ENCODE measurements at regions not wholly inside any gene's neighbourhood (a gene's known extent, or its start where the extent isn't known, plus 50 kb on each side); places are given as distances from the start of the nearest gene placed in this dataset.

DNA sequence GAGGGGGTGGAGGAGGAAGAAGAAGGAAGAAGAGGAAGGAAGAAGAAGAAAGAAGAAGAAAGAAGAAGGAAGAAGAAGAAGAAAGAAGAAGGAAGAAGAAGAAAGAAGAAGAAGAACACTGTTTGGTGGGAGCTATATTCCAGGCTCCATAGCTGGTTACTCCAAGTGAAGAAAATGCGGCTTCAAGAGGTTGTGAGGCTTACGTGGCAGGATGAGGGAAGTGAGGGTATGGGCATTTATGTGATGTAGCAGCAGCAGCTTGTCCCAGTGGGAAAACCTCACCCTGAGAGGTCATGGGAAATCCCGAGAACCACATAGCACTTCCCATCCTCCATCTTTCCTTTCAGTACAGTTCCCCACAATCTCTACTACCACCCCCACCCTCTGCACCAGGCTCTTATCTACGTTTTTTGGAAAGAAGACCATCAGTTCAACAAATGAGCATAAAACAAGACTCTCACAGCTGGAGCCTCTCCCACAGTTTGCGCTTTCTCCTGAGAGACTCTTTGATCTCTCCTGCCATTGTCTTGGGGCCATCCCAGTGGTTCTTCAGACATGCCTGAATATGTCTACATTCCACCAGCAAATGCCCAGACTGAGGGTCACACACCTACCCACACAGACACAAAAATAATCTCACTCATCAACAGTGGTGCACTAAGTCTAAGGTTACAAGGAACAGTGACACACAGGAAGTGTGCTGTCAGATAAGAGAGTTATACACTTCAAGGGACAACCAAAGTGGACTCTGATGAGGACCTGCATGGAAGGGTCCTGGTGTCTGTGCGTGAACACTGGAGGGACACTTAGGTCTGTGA lies 77.9 kb upstream of the KCNJ15 start:
- TF ChIP-seq FOXM1 (IDR thresholded peaks at IDR 0.05; ENCODE audit: borderline replicate concordance) (no peak), SUZ12 (IDR thresholded peaks at IDR 0.05) (no peak), TARDBP (IDR thresholded peaks at IDR 0.05) (no peak), ARNT (IDR thresholded peaks at IDR 0.05) (no peak), ELF4 (IDR thresholded peaks at IDR 0.05) (no peak), NFRKB (IDR thresholded peaks at IDR 0.05) (no peak), CTBP1 (IDR thresholded peaks at IDR 0.05; ENCODE audit: borderline replicate concordance) (no peak), FOXA1 (IDR thresholded peaks at IDR 0.05) (no peak), ZNF384 (IDR thresholded peaks at IDR 0.05) (no peak), SP1 (IDR thresholded peaks at IDR 0.05) (no peak), LEF1 (IDR thresholded peaks at IDR 0.05; ENCODE audit: borderline replicate concordance) (no peak), L3MBTL2 (conservative IDR thresholded peaks at IDR 0.05) (no peak), HDGF (IDR thresholded peaks at IDR 0.05; ENCODE audit: borderline replicate concordance) (no peak), FOXK2 (IDR thresholded peaks at IDR 0.05) (no peak), BHLHE40 (IDR thresholded peaks at IDR 0.05; ENCODE audit: borderline replicate concordance) (no peak)
- TF ChIP-seq, protein P1, sequence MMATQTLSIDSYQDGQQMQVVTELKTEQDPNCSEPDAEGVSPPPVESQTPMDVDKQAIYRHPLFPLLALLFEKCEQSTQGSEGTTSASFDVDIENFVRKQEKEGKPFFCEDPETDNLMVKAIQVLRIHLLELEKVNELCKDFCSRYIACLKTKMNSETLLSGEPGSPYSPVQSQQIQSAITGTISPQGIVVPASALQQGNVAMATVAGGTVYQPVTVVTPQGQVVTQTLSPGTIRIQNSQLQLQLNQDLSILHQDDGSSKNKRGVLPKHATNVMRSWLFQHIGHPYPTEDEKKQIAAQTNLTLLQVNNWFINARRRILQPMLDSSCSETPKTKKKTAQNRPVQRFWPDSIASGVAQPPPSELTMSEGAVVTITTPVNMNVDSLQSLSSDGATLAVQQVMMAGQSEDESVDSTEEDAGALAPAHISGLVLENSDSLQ (IDR thresholded peaks at IDR 0.05) = no peak
- DNase-seq (ENCODE audit: extremely low spot score) = no peak
- ChIA-PET CTCF (no interaction called here), POLR2A (no interaction called here)

- ChIA-PET CTCF (no interaction called here), POLR2A (no interaction called here)
- no peak for DNase-seq (ENCODE audit: extremely low spot score)
- no peak for TF ChIP-seq BHLHE40 (IDR thresholded peaks at IDR 0.05; ENCODE audit: borderline replicate concordance)
- TF ChIP-seq SP1 (IDR thresholded peaks at IDR 0.05) = no peak
- no peak for TF ChIP-seq CTBP1 (IDR thresholded peaks at IDR 0.05; ENCODE audit: borderline replicate concordance)
- no peak for TF ChIP-seq FOXM1 (IDR thresholded peaks at IDR 0.05; ENCODE audit: borderline replicate concordance)
- TF ChIP-seq TARDBP (IDR thresholded peaks at IDR 0.05) = no peak
- TF ChIP-seq NFRKB (IDR thresholded peaks at IDR 0.05) = no peak
- no peak for TF ChIP-seq ZNF384 (IDR thresholded peaks at IDR 0.05)
- TF ChIP-seq FOXK2 (IDR thresholded peaks at IDR 0.05) = no peak
- no peak for TF ChIP-seq ELF4 (IDR thresholded peaks at IDR 0.05)
- no peak for TF ChIP-seq HDGF (IDR thresholded peaks at IDR 0.05; ENCODE audit: borderline replicate concordance)
- TF ChIP-seq, protein P1 (IDR thresholded peaks at IDR 0.05) = no peak
- no peak for TF ChIP-seq L3MBTL2 (conservative IDR thresholded peaks at IDR 0.05)
Measured at GRCh38 chr21:38179511-38179910, 77.3 kb upstream of the KCNJ15 start.

- TF ChIP-seq SUZ12 (IDR thresholded peaks at IDR 0.05) = no peak
- no peak for TF ChIP-seq BHLHE40 (IDR thresholded peaks at IDR 0.05; ENCODE audit: borderline replicate concordance)
- no peak for TF ChIP-seq FOXA1 (IDR thresholded peaks at IDR 0.05)
- TF ChIP-seq FOXM1 (IDR thresholded peaks at IDR 0.05; ENCODE audit: borderline replicate concordance) = no peak
- TF ChIP-seq L3MBTL2 (conservative IDR thresholded peaks at IDR 0.05) = no peak
- TF ChIP-seq ZNF384 (IDR thresholded peaks at IDR 0.05) = no peak
- TF ChIP-seq TARDBP (IDR thresholded peaks at IDR 0.05) = no peak
- no peak for TF ChIP-seq LEF1 (IDR thresholded peaks at IDR 0.05; ENCODE audit: borderline replicate concordance)
- TF ChIP-seq CTBP1 (IDR thresholded peaks at IDR 0.05; ENCODE audit: borderline replicate concordance) = no peak
- TF ChIP-seq, protein P1 (IDR thresholded peaks at IDR 0.05) = no peak
- TF ChIP-seq ELF4 (IDR thresholded peaks at IDR 0.05) = no peak
- no peak for TF ChIP-seq FOXK2 (IDR thresholded peaks at IDR 0.05)
- no peak for TF ChIP-seq ARNT (IDR thresholded peaks at IDR 0.05)
- no peak for TF ChIP-seq HDGF (IDR thresholded peaks at IDR 0.05; ENCODE audit: borderline replicate concordance)
- TF ChIP-seq NFRKB (IDR thresholded peaks at IDR 0.05) = no peak
- no peak for TF ChIP-seq SP1 (IDR thresholded peaks at IDR 0.05)
- ChIA-PET CTCF (interaction anchor here (0.8 kb wide), 1 partner anchor 9 kb away, joined by 3 read pairs; no protein-coding TSS in a partner anchor), POLR2A (no interaction called here)
- no peak for DNase-seq (ENCODE audit: extremely low spot score)
Measured at GRCh38 chr21:38181096-38181495, 75.7 kb upstream of the KCNJ15 start.

DNA sequence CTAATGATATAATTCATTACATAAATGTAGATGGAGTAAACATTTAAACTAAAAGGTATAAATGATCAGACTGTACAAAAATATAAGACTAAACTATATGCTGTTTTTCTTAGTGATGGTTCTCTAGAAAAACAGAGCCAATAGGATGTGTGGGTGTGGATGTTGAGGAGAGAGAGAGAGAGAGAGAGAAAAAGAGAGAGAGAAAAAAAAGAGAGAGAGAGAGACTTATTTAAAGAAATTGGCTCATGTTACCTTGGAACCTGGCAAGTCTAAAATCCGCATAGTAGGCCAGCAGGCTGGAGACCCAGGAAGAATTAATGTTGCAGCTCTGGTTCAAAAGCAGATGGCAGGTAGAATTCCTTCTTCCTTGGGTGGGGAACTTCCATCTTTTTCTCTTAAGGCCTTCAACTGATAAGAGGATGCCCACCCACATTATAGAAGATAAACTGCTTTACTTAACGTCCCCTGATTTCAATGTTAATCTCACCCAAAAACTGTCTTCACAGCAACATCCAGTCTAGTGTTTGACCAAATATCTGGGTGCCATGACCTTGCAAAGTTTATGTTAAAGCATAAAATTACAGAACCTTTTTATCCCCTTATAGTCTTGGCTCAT lies 74.3 kb upstream of the KCNJ15 start:
- no peak for DNase-seq (ENCODE audit: extremely low spot score)
- POLR2A ChIA-PET = no interaction called here
- TF ChIP-seq SUZ12 (IDR thresholded peaks at IDR 0.05) (no peak), ZNF384 (IDR thresholded peaks at IDR 0.05) (no peak), TARDBP (IDR thresholded peaks at IDR 0.05) (no peak), NFRKB (IDR thresholded peaks at IDR 0.05) (no peak)
- CTCF ChIA-PET = no interaction called here

DNA sequence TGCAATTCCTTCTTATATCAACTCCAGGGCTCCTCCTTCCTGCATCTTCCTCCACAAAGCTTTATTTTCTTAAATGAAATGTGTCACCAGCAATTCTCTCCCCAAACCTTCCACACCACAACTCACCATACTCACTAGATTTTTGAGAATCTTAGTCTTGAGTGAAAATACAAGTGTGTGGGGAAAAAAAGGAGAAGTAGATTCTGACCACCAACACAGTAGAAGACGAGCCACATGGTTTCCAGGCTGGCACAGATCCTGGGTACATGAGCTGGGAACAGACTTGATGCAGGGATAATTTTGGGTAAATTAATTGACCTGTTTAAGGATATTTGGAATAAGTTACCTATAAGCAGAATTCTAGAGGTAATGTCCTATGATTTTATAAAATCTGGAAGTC lies 72.8 kb upstream of the KCNJ15 start:
- CTCF ChIA-PET = no interaction called here
- DNase-seq (ENCODE audit: extremely low spot score) = no peak
- no peak for TF ChIP-seq FOXA1 (IDR thresholded peaks at IDR 0.05)
- no peak for TF ChIP-seq SUZ12 (IDR thresholded peaks at IDR 0.05)
- TF ChIP-seq L3MBTL2 (conservative IDR thresholded peaks at IDR 0.05) = no peak
- no peak for TF ChIP-seq LEF1 (IDR thresholded peaks at IDR 0.05; ENCODE audit: borderline replicate concordance)
- no peak for TF ChIP-seq ZNF384 (IDR thresholded peaks at IDR 0.05)
- no peak for TF ChIP-seq CTBP1 (IDR thresholded peaks at IDR 0.05; ENCODE audit: borderline replicate concordance)
- TF ChIP-seq, protein P1 (IDR thresholded peaks at IDR 0.05) = no peak
- no peak for TF ChIP-seq NFRKB (IDR thresholded peaks at IDR 0.05)
- TF ChIP-seq BHLHE40 (IDR thresholded peaks at IDR 0.05; ENCODE audit: borderline replicate concordance) = no peak
- POLR2A ChIA-PET = no interaction called here
